IMR-90 (cell line): ENCODE measurements at regions not wholly inside any gene's neighbourhood (a gene's known extent, or its start where the extent isn't known, plus 50 kb on each side); places are given as distances from the start of the nearest gene placed in this dataset.

ENCODE experiments used
- CEBPB ChIP-seq: IDR thresholded peaks from 2 replicates; pipeline ENCODE4 v1.6.1; 2012; ENCODE audit warnings: low read depth, low read length, improper control_type of control experiment
- MXI1 ChIP-seq: IDR thresholded peaks from 2 replicates; pipeline ENCODE4 v1.6.1; 2012; ENCODE audit warnings: low read depth, mild to moderate bottlenecking, low read length, moderate library complexity, borderline replicate concordance
- NFE2L2 ChIP-seq: fragments of 150-350 bp; IDR thresholded peaks from 2 replicates; pipeline ENCODE4 v1.6.1; 2016; ENCODE audit warnings: low read depth, mild to moderate bottlenecking, low read length
- POLR2A ChIP-seq: IDR thresholded peaks from 2 replicates; pipeline ENCODE4 v1.6.1; 2012; ENCODE audit warnings: mild to moderate bottlenecking, low read depth, low read length
- RAD21 ChIP-seq: IDR thresholded peaks from 2 replicates; pipeline ENCODE4 v1.6.1; 2012; ENCODE audit warnings: low read length, improper control_type of control experiment
- RFX5 ChIP-seq: IDR thresholded peaks from 2 replicates; pipeline ENCODE4 v1.8.0; 2012; ENCODE audit warnings: low read depth, mild to moderate bottlenecking, low read length, moderate library complexity
- TF ChIP-seq, protein P1 (sequence below): conservative IDR thresholded peaks from 2 replicates; pipeline ENCODE4 v1.5.1; 2012; ENCODE audit warnings: mild to moderate bottlenecking, low read depth, low read length, improper control_type of control experiment
- TF ChIP-seq, protein P2 (sequence below): fragments of 150-350 bp; IDR thresholded peaks from 2 replicates; pipeline ENCODE4 v1.6.1; 2016; ENCODE audit warnings: low read depth, mild to moderate bottlenecking, low read length, moderate library complexity, borderline replicate concordance

GRCh38 chr12:76698316-76698715, 65.6 kb upstream of the ZDHHC17 start:
- TF ChIP-seq RAD21 (no peak), CEBPB (no peak), POLR2A (no peak), MXI1 (no peak), RFX5 (no peak), NFE2L2 (no peak)
- TF ChIP-seq, protein P1, sequence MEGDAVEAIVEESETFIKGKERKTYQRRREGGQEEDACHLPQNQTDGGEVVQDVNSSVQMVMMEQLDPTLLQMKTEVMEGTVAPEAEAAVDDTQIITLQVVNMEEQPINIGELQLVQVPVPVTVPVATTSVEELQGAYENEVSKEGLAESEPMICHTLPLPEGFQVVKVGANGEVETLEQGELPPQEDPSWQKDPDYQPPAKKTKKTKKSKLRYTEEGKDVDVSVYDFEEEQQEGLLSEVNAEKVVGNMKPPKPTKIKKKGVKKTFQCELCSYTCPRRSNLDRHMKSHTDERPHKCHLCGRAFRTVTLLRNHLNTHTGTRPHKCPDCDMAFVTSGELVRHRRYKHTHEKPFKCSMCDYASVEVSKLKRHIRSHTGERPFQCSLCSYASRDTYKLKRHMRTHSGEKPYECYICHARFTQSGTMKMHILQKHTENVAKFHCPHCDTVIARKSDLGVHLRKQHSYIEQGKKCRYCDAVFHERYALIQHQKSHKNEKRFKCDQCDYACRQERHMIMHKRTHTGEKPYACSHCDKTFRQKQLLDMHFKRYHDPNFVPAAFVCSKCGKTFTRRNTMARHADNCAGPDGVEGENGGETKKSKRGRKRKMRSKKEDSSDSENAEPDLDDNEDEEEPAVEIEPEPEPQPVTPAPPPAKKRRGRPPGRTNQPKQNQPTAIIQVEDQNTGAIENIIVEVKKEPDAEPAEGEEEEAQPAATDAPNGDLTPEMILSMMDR, result no peak
- TF ChIP-seq, protein P2, sequence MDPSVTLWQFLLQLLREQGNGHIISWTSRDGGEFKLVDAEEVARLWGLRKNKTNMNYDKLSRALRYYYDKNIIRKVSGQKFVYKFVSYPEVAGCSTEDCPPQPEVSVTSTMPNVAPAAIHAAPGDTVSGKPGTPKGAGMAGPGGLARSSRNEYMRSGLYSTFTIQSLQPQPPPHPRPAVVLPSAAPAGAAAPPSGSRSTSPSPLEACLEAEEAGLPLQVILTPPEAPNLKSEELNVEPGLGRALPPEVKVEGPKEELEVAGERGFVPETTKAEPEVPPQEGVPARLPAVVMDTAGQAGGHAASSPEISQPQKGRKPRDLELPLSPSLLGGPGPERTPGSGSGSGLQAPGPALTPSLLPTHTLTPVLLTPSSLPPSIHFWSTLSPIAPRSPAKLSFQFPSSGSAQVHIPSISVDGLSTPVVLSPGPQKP, result no peak
